ENCODE measurements at regions not wholly inside any gene's neighbourhood (a gene's known extent, or its start where the extent isn't known, plus 50 kb on each side); places are given as distances from the start of the nearest gene placed in this dataset.
"Not testable (repeated sequence)": the region's sequence is repeated elsewhere in the genome, so short reads cannot be mapped to it uniquely, and the experiment has no call there.

DNA sequence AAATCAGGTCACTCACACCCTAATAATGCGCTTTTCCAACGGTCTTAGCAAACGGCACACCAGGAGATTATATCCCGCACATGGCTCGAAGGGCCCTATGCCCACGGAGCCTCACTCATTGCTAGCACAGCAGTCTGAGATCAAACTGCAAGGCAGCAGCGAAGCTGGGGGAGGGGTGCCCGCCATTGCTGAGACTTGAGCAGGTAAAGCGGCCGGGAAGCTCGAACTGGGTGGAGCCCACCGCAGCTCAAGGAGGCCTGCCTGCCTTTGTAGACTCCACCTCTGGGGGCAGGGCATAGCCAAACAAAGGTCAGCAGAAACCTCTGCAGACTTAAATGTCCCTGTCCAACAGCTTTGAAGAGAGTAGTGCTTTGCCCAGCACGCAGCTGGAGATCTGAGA, 432.4 kb upstream of the ADAMTS9 start:
- TF ChIP-seq, protein P1, sequence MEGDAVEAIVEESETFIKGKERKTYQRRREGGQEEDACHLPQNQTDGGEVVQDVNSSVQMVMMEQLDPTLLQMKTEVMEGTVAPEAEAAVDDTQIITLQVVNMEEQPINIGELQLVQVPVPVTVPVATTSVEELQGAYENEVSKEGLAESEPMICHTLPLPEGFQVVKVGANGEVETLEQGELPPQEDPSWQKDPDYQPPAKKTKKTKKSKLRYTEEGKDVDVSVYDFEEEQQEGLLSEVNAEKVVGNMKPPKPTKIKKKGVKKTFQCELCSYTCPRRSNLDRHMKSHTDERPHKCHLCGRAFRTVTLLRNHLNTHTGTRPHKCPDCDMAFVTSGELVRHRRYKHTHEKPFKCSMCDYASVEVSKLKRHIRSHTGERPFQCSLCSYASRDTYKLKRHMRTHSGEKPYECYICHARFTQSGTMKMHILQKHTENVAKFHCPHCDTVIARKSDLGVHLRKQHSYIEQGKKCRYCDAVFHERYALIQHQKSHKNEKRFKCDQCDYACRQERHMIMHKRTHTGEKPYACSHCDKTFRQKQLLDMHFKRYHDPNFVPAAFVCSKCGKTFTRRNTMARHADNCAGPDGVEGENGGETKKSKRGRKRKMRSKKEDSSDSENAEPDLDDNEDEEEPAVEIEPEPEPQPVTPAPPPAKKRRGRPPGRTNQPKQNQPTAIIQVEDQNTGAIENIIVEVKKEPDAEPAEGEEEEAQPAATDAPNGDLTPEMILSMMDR (conservative IDR thresholded peaks at IDR 0.05; ENCODE audit: low read depth in 2 of 2) = not testable (repeated sequence)
- not testable (repeated sequence) for TF ChIP-seq EZH2 (IDR thresholded peaks at IDR 0.05; ENCODE audit: low read depth, unreplicated experiment); POLR2AphosphoS5 (IDR thresholded peaks at IDR 0.05; ENCODE audit: low read depth); JUNB (IDR thresholded peaks at IDR 0.05; ENCODE audit: unreplicated experiment); CREB1 (CRISPR knock-in tag; IDR thresholded peaks at IDR 0.05; ENCODE audit: low read depth); NANOG (IDR thresholded peaks at IDR 0.05; ENCODE audit: borderline replicate concordance); STAT1 (IDR thresholded peaks at IDR 0.05; ENCODE audit: unreplicated experiment); EZH2phosphoT487 (IDR thresholded peaks at IDR 0.05; ENCODE audit: unreplicated experiment); ZNF114 (CRISPR knock-in tag; IDR thresholded peaks at IDR 0.05); ZNF331 (CRISPR knock-in tag; IDR thresholded peaks at IDR 0.05; ENCODE audit: low read depth)
- TF ChIP-seq, protein P2, sequence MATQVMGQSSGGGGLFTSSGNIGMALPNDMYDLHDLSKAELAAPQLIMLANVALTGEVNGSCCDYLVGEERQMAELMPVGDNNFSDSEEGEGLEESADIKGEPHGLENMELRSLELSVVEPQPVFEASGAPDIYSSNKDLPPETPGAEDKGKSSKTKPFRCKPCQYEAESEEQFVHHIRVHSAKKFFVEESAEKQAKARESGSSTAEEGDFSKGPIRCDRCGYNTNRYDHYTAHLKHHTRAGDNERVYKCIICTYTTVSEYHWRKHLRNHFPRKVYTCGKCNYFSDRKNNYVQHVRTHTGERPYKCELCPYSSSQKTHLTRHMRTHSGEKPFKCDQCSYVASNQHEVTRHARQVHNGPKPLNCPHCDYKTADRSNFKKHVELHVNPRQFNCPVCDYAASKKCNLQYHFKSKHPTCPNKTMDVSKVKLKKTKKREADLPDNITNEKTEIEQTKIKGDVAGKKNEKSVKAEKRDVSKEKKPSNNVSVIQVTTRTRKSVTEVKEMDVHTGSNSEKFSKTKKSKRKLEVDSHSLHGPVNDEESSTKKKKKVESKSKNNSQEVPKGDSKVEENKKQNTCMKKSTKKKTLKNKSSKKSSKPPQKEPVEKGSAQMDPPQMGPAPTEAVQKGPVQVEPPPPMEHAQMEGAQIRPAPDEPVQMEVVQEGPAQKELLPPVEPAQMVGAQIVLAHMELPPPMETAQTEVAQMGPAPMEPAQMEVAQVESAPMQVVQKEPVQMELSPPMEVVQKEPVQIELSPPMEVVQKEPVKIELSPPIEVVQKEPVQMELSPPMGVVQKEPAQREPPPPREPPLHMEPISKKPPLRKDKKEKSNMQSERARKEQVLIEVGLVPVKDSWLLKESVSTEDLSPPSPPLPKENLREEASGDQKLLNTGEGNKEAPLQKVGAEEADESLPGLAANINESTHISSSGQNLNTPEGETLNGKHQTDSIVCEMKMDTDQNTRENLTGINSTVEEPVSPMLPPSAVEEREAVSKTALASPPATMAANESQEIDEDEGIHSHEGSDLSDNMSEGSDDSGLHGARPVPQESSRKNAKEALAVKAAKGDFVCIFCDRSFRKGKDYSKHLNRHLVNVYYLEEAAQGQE (IDR thresholded peaks at IDR 0.05; ENCODE audit: unreplicated experiment) = not testable (repeated sequence)
- TF ChIP-seq, protein P3, sequence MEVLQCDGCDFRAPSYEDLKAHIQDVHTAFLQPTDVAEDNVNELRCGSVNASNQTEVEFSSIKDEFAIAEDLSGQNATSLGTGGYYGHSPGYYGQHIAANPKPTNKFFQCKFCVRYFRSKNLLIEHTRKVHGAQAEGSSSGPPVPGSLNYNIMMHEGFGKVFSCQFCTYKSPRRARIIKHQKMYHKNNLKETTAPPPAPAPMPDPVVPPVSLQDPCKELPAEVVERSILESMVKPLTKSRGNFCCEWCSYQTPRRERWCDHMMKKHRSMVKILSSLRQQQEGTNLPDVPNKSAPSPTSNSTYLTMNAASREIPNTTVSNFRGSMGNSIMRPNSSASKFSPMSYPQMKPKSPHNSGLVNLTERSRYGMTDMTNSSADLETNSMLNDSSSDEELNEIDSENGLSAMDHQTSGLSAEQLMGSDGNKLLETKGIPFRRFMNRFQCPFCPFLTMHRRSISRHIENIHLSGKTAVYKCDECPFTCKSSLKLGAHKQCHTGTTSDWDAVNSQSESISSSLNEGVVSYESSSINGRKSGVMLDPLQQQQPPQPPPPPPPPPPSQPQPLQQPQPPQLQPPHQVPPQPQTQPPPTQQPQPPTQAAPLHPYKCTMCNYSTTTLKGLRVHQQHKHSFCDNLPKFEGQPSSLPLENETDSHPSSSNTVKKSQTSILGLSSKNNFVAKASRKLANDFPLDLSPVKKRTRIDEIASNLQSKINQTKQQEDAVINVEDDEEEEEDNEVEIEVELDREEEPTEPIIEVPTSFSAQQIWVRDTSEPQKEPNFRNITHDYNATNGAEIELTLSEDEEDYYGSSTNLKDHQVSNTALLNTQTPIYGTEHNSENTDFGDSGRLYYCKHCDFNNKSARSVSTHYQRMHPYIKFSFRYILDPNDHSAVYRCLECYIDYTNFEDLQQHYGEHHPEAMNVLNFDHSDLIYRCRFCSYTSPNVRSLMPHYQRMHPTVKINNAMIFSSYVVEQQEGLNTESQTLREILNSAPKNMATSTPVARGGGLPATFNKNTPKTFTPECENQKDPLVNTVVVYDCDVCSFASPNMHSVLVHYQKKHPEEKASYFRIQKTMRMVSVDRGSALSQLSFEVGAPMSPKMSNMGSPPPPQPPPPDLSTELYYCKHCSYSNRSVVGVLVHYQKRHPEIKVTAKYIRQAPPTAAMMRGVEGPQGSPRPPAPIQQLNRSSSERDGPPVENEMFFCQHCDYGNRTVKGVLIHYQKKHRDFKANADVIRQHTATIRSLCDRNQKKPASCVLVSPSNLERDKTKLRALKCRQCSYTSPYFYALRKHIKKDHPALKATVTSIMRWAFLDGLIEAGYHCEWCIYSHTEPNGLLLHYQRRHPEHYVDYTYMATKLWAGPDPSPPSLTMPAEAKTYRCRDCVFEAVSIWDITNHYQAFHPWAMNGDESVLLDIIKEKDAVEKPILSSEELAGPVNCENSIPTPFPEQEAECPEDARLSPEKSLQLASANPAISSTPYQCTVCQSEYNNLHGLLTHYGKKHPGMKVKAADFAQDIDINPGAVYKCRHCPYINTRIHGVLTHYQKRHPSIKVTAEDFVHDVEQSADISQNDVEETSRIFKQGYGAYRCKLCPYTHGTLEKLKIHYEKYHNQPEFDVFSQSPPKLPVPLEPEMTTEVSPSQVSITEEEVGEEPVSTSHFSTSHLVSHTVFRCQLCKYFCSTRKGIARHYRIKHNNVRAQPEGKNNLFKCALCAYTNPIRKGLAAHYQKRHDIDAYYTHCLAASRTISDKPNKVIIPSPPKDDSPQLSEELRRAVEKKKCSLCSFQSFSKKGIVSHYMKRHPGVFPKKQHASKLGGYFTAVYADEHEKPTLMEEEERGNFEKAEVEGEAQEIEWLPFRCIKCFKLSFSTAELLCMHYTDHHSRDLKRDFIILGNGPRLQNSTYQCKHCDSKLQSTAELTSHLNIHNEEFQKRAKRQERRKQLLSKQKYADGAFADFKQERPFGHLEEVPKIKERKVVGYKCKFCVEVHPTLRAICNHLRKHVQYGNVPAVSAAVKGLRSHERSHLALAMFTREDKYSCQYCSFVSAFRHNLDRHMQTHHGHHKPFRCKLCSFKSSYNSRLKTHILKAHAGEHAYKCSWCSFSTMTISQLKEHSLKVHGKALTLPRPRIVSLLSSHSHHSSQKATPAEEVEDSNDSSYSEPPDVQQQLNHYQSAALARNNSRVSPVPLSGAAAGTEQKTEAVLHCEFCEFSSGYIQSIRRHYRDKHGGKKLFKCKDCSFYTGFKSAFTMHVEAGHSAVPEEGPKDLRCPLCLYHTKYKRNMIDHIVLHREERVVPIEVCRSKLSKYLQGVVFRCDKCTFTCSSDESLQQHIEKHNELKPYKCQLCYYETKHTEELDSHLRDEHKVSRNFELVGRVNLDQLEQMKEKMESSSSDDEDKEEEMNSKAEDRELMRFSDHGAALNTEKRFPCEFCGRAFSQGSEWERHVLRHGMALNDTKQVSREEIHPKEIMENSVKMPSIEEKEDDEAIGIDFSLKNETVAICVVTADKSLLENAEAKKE (CRISPR knock-in tag; IDR thresholded peaks at IDR 0.05) = not testable (repeated sequence)
- TF ChIP-seq, protein P4, sequence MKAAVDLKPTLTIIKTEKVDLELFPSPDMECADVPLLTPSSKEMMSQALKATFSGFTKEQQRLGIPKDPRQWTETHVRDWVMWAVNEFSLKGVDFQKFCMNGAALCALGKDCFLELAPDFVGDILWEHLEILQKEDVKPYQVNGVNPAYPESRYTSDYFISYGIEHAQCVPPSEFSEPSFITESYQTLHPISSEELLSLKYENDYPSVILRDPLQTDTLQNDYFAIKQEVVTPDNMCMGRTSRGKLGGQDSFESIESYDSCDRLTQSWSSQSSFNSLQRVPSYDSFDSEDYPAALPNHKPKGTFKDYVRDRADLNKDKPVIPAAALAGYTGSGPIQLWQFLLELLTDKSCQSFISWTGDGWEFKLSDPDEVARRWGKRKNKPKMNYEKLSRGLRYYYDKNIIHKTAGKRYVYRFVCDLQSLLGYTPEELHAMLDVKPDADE (IDR thresholded peaks at IDR 0.05) = not testable (repeated sequence)
